ENCODE measurements at regions not wholly inside any gene's neighbourhood (a gene's known extent, or its start where the extent isn't known, plus 50 kb on each side); places are given as distances from the start of the nearest gene placed in this dataset.

DNA sequence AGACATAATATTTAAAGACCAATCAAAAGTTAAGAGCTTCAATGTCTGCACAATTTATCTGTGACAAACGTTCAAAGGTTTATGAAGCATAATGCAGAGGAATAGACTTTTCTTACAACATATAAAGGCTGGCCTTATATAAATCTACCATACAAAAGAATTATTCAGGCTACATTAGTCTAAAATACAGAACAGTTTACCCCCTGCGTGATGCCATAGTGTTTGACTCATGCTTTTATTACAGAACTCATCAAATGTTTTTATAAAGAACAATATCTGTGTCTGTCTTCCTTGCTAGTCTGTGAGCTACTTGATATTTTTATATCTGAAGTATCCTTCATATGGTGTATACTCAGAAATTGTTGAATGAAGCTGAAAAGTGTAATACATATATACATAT is 1084.5 kb upstream of the FLRT2 start:
- Mint-ChIP-seq H3K36me3 (ENCODE audit: low read depth) (no peaks in the 10 kb centered on the region), H3K4me3 (no peak overlapping the region), H3K4me1 (peaks cover 6% of the 10 kb centered on the region), H3K9me3 (no peaks in the 10 kb centered on the region), H3K27me3 (ENCODE audit: low read depth) (no peaks in the 10 kb centered on the region), H3K27ac (no peak overlapping the region)
- TF ChIP-seq, protein P1, sequence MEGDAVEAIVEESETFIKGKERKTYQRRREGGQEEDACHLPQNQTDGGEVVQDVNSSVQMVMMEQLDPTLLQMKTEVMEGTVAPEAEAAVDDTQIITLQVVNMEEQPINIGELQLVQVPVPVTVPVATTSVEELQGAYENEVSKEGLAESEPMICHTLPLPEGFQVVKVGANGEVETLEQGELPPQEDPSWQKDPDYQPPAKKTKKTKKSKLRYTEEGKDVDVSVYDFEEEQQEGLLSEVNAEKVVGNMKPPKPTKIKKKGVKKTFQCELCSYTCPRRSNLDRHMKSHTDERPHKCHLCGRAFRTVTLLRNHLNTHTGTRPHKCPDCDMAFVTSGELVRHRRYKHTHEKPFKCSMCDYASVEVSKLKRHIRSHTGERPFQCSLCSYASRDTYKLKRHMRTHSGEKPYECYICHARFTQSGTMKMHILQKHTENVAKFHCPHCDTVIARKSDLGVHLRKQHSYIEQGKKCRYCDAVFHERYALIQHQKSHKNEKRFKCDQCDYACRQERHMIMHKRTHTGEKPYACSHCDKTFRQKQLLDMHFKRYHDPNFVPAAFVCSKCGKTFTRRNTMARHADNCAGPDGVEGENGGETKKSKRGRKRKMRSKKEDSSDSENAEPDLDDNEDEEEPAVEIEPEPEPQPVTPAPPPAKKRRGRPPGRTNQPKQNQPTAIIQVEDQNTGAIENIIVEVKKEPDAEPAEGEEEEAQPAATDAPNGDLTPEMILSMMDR (IDR thresholded peaks at IDR 0.05; ENCODE audit: unreplicated experiment in 3 of 3): no peak

DNA sequence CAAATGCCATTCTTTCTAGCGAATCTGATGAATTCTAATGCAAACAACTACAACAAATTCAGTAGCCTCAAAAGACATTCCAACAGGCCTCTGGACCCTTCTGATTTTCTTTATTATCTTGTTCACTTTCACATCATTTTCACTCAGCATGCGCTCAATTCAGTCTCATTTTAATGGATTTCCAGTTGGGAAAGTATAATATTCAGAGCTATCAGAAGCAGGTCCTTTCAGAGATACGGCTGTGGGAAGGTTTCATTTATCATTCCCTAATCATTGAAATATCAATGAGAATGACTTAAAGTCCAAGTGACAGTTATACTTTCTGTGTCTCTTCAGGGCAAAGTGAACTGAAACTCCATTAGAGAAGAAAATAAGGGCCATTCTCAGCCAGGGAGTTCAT is 1083.7 kb upstream of the FLRT2 start:
- Mint-ChIP-seq H3K27me3 (ENCODE audit: low read depth) (no peaks in the 10 kb centered on the region), H3K4me1 (peaks cover 6% of the 10 kb centered on the region), H3K27ac (no peak overlapping the region), H3K9me3 (no peaks in the 10 kb centered on the region), H3K36me3 (ENCODE audit: low read depth) (no peaks in the 10 kb centered on the region), H3K4me3 (no peak overlapping the region)
- TF ChIP-seq, protein P1 (IDR thresholded peaks at IDR 0.05; ENCODE audit: unreplicated experiment in 3 of 3): no peak

DNA sequence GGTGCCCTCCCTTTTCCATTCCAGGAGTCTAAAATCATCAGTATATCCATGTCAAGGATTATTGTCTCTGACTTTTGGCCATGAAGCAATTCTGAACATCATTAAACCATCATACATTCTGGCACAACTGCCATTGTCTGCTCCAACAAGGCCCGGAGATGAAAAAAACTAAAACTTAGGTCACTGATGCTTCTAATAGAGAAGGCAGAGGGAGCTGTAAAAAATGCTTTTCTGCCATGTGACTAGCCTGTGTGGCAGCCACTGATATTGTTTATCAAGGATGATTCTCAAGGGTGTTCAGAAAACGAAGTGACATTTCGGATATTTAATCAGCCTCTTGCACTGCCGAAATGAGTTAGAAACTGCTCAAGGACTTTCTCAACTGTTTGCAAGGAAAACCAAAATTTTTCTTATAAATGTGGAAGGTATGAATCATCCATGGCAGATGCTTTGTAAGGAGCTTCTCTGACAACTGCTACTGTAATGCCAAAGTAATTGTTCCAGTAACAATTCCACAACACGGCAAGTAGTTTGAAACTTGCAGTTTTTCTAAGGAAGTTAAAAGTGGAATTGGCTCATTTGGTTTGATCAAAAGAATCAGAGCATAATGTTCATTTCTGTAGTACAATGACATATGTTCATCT is 1076.5 kb upstream of the FLRT2 start:
- H3K9me3 Mint-ChIP-seq: no peaks in the 10 kb centered on the region
- H3K27me3 Mint-ChIP-seq (ENCODE audit: low read depth): no peaks in the 10 kb centered on the region
- TF ChIP-seq, protein P1 (IDR thresholded peaks at IDR 0.05; ENCODE audit: unreplicated experiment in 3 of 3): no peak
- H3K27ac Mint-ChIP-seq: no peak overlapping the region
- H3K4me3 Mint-ChIP-seq: no peak overlapping the region
- no peaks in the 10 kb centered on the region for H3K36me3 Mint-ChIP-seq (ENCODE audit: low read depth)
- H3K4me1 Mint-ChIP-seq: no peaks in the 10 kb centered on the region

DNA sequence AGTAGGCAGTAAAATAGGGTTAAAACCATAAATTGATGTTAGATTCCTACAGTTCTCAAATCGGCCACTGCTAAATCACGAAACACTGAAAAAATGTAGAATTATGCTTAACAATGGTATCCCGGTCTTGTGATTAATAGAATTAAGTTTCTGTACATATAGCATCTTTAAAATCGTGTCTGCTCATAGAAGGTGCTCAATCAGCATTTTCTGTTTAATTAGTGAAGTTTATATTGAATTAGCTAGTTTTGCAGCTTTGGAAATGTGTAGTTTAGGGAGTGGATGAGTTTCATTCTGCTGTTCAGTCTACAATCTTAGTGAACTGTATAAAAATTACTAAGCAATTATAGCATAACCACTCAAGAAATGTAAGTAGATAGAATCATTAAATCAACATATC is 1075.8 kb upstream of the FLRT2 start:
- Mint-ChIP-seq H3K27me3 (ENCODE audit: low read depth) (no peaks in the 10 kb centered on the region), H3K4me3 (no peak overlapping the region), H3K9me3 (no peaks in the 10 kb centered on the region), H3K27ac (no peak overlapping the region), H3K4me1 (no peaks in the 10 kb centered on the region), H3K36me3 (ENCODE audit: low read depth) (no peaks in the 10 kb centered on the region)
- TF ChIP-seq, protein P1 (IDR thresholded peaks at IDR 0.05; ENCODE audit: unreplicated experiment in 3 of 3): no peak

DNA sequence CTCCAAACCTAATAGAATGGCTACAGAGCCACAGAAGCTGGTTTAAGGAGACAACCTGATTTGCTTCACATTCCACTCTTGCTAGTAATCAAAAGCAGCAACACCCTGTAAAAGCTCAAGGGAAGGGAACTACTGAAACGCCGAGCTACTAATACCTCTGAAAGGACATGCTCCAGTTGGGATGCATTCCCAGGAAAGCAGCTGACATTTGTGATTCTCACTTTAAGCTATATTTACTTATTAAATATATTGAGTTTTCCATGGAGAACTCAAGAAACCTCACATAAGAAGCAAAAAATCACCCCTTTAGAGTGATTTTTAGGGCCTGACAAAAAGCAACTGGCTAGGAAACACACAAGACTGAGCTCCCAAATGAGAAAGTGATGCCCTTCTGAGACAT is 1073.0 kb upstream of the FLRT2 start:
- H3K27ac Mint-ChIP-seq: no peak overlapping the region
- H3K4me3 Mint-ChIP-seq: no peak overlapping the region
- no peaks in the 10 kb centered on the region for H3K27me3 Mint-ChIP-seq (ENCODE audit: low read depth)
- no peaks in the 10 kb centered on the region for H3K36me3 Mint-ChIP-seq (ENCODE audit: low read depth)
- no peaks in the 10 kb centered on the region for H3K4me1 Mint-ChIP-seq
- no peaks in the 10 kb centered on the region for H3K9me3 Mint-ChIP-seq
- TF ChIP-seq, protein P1 (IDR thresholded peaks at IDR 0.05; ENCODE audit: unreplicated experiment in 3 of 3): no peak

DNA sequence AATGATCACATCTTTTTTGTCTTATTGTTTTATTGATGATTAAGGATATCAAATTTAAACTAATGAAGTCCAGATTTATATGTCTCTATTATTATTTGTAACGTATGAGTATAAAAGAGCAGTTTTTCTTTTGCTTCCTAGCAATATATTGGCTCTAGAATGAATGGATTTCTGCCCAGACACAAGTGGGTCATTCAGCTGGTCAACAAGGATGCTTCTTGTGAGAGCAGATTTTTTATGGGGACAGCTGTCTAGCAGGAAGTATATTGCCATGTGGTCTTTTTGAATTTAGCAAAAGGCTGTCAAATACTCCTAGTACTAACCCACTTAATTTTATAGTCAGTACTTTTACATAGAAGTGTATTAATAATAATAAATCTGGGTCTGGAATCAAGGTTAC is 1071.1 kb upstream of the FLRT2 start:
- TF ChIP-seq, protein P1 (IDR thresholded peaks at IDR 0.05; ENCODE audit: unreplicated experiment in 3 of 3): no peak
- H3K36me3 Mint-ChIP-seq (ENCODE audit: low read depth): no peaks in the 10 kb centered on the region
- no peak overlapping the region for H3K27ac Mint-ChIP-seq
- H3K4me3 Mint-ChIP-seq: no peak overlapping the region
- no peaks in the 10 kb centered on the region for H3K4me1 Mint-ChIP-seq
- no peaks in the 10 kb centered on the region for H3K27me3 Mint-ChIP-seq (ENCODE audit: low read depth)
- H3K9me3 Mint-ChIP-seq: no peaks in the 10 kb centered on the region
